Tibial artery (tissue), 4 donors: ENCODE measurements at regions not wholly inside any gene's neighbourhood (a gene's known extent, or its start where the extent isn't known, plus 50 kb on each side); places are given as distances from the start of the nearest gene placed in this dataset.

Experiments used
- DNase-seq, 2 donors: peaks; one replicate each; pipeline ENCODE4 v3.0.0-alpha.2; 2019
- H3K27ac ChIP-seq, 2 donors: fragments of 200-600 bp; sonication (generic) in 1 of 2; 1 replicate in 1 of 2; 2 replicates in 1 of 2; pipeline ENCODE4 v1.5.1; 2018 to 2019; ENCODE audit warnings: mild to moderate bottlenecking in 1 of 2
- H3K27me3 ChIP-seq, 2 donors: fragments of 200-600 bp; sonication (generic) in 1 of 2; one replicate each; pipeline versions ENCODE4 v1.5.1 to v1.6.0; 2016 to 2019
- H3K36me3 ChIP-seq, 3 donors: fragments of 200-600 bp; sonication (generic) in 2 of 3; one replicate each; pipeline ENCODE4 v1.5.1; 2016 to 2019; ENCODE audit warnings: mild to moderate bottlenecking in 2 of 3
- H3K4me1 ChIP-seq, 4 donors: fragments of 200-600 bp; sonication (generic) in 2 of 4; 1 replicate in 3 of 4; 2 replicates in 1 of 4; pipeline ENCODE4 v1.5.1; 2016 to 2019
- H3K4me3 ChIP-seq, 2 donors: fragments of 200-600 bp; sonication (generic) in 1 of 2; 1 replicate in 1 of 2; 2 replicates in 1 of 2; pipeline ENCODE4 v1.5.1; 2018 to 2019; ENCODE audit warnings: mild to moderate bottlenecking in 2 of 2
- H3K9me3 ChIP-seq, 3 donors: fragments of 200-600 bp; sonication (generic) in 1 of 3; one replicate each; pipeline ENCODE4 v1.5.1; 2016 to 2019
- intact Hi-C: fragments of 100-400 bp; cut with DNase I; formaldehyde crosslinking; loops from one replicate; pipeline ENCODE4 v1.15.0; 2023; ENCODE audit warnings: low total_unique reads
- TF ChIP-seq, protein P1 (sequence below), 2 experiments: fragments of 200-600 bp in 1 of 2; fragments of 450-650 bp in 1 of 2; IDR thresholded peaks; one replicate each; pipeline ENCODE4 v1.5.1; 2017 to 2019; ENCODE audit warnings: antibody characterized with exemption in 2 of 2, mild to moderate bottlenecking in 1 of 2, moderate library complexity in 1 of 2

DNA sequence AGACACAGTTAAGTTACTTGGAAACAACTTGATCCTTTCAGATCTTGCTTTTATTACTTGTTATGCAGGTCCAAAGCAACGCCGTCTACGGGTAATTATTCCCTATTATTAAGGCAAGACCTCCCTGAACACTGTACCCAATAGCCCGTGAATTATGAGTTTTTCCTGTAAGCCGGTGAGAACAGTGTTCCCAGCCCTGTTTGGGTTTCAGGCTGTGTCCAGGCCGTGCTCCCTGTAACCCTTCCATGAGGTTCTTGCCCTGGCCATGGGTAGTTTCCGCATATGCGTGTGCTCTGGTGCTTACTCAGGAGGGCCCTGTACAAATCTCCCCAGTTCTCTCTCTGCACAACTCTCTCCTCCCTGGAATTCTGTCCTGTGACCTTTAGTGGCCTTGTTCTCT is 65.6 kb upstream of the CNOT6 start:
- no peak for DNase-seq
- Histone ChIP-seq H3K4me1 (no peaks in the 10 kb centered on the region), H3K27me3 (no peaks in the 10 kb centered on the region), H3K27ac (no peak overlapping the region), H3K9me3 (peaks cover 0 to 7% (median 0%) of the 10 kb centered on the region in 3 donors), H3K4me3 (no peak overlapping the region), H3K36me3 (no peaks in the 10 kb centered on the region)
- TF ChIP-seq, protein P1, sequence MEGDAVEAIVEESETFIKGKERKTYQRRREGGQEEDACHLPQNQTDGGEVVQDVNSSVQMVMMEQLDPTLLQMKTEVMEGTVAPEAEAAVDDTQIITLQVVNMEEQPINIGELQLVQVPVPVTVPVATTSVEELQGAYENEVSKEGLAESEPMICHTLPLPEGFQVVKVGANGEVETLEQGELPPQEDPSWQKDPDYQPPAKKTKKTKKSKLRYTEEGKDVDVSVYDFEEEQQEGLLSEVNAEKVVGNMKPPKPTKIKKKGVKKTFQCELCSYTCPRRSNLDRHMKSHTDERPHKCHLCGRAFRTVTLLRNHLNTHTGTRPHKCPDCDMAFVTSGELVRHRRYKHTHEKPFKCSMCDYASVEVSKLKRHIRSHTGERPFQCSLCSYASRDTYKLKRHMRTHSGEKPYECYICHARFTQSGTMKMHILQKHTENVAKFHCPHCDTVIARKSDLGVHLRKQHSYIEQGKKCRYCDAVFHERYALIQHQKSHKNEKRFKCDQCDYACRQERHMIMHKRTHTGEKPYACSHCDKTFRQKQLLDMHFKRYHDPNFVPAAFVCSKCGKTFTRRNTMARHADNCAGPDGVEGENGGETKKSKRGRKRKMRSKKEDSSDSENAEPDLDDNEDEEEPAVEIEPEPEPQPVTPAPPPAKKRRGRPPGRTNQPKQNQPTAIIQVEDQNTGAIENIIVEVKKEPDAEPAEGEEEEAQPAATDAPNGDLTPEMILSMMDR (IDR thresholded peaks at IDR 0.05): no peak
- intact Hi-C loops: no loop called here

DNA sequence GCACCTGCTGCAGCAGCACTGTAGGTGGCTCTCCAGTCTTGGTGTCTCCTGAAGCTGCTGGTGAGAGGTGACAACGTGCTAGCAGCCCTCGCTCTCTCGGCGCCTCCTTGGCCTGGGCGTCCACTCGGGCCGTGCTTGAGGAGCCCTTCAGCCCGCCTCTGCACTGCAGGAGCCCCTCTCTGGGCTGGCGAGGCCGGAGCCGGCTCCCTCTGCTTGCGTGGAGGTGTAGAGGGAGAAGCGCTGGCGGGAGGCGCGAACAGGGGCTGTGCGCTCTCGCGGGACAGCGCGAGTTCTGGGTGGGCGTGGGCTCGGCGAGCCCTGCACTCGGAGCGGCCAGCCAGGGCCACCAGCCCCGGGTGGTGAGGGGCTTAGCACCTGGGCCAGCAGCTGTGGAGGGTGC is 62.2 kb upstream of the CNOT6 start:
- no peaks in the 10 kb centered on the region for H3K4me1 ChIP-seq
- peaks cover 0 to 7% (median 0%) of the 10 kb centered on the region in 3 donors for H3K9me3 ChIP-seq
- H3K4me3 ChIP-seq: no peak overlapping the region
- no peaks in the 10 kb centered on the region for H3K36me3 ChIP-seq
- intact Hi-C loops: no loop called here
- DNase-seq: no peak
- H3K27me3 ChIP-seq: peaks cover 0 to 10% of the 10 kb centered on the region in 2 donors
- H3K27ac ChIP-seq: no peak overlapping the region
- TF ChIP-seq, protein P1 (IDR thresholded peaks at IDR 0.05): no peak

DNA sequence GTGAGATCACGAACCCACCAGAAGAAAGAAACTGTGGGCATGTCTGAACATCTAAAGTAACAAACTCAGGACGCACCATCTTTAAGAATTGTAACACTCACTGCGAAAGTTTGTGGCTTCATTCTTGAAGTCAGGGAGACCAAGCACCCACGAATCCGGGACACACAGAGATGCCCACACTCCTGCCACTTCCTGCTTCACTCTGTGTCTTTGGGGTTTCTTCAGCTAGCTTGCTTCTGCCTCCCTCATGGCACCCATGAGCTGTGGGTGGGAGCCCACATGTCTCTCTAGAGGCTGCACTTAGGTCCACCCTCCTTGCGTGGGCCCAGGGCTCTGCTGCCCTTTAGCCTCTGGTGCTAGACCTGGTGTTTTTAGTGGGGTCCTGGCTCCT is 61.2 kb upstream of the CNOT6 start:
- intact Hi-C loops: no loop called here
- TF ChIP-seq, protein P1 (IDR thresholded peaks at IDR 0.05): no peak
- no peak for DNase-seq
- H3K27ac ChIP-seq: no peak overlapping the region
- no peak overlapping the region for H3K4me3 ChIP-seq
- H3K27me3 ChIP-seq: peaks cover 0 to 10% of the 10 kb centered on the region in 2 donors
- H3K4me1 ChIP-seq: no peaks in the 10 kb centered on the region
- H3K36me3 ChIP-seq: no peaks in the 10 kb centered on the region
- H3K9me3 ChIP-seq: peaks cover 0 to 7% (median 0%) of the 10 kb centered on the region in 3 donors

DNA sequence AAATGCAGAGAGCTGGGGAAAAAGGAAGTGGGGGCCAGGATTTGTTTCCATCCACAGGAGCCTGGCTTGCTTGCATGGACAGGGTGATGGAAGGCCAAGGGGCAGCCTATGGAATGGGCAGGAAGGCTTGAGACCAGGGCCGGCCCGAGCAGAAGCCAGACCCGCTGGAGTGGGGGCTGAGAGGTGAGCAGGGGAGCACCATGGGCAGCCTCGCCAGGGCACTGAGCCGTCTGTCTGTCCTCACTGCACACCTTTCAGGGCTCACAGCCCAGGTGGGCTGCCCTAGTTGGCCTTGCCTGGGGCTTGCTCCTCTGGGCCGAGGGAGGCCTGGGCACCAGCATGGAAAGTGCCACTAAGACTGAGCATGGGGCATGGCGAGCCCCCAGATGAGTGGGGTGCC is 58.6 kb upstream of the CNOT6 start:
- TF ChIP-seq, protein P1 (IDR thresholded peaks at IDR 0.05): no peak
- no peaks in the 10 kb centered on the region for H3K4me1 ChIP-seq
- no peak overlapping the region for H3K4me3 ChIP-seq
- peaks cover 0 to 19% (median 11%) of the 10 kb centered on the region in 3 donors for H3K9me3 ChIP-seq
- H3K36me3 ChIP-seq: no peaks in the 10 kb centered on the region
- peaks cover 0 to 12% of the 10 kb centered on the region in 2 donors for H3K27me3 ChIP-seq
- DNase-seq: no peak
- no peak overlapping the region for H3K27ac ChIP-seq
- intact Hi-C loops: no loop called here

DNA sequence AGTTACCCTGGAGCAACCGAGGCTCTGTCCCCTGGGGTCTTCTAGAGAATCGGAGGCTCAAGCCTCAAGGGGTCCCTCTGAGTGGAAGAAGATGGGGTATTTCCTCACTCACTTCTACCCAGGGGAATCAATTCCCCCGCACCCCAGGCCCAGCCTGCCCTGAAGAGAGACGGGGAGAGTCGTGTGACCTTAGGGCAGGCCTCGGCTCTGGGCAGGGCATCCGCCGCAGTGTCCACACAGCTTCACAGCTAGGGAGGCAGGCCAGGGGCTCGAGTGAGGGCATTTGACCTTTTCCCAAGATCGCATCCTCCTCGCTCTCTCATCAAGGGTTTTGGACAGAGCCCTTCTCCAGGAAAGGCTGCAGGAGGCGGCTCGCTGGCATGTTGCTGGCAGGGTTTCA is 57.9 kb upstream of the CNOT6 start:
- TF ChIP-seq, protein P1 (IDR thresholded peaks at IDR 0.05): no peak

DNA sequence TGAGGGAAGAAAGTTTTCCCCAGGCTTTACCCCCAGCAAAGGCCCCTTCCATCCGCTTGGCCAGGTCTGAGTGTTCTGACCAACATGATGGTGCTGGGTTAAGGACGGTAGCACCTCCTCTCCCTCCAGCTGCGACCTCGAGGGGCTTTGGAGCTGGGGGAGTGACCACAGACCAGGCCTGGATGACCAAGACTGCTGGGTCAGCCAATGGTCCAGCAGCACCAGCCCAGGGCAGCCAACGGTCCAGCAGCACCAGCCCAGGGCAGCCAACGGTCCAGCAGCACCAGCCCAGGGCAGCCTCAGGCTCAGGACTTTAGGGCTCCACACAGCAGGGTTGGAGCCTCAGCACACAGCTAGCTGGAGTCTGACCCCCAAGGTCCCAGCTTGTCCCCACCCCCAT is 57.2 kb upstream of the CNOT6 start:
- H3K9me3 ChIP-seq: peaks cover 0 to 22% (median 13%) of the 10 kb centered on the region in 3 donors
- H3K36me3 ChIP-seq: no peaks in the 10 kb centered on the region
- H3K27ac ChIP-seq: no peak overlapping the region
- peak in 1 of 2 donors; percentile 52 for DNase-seq
- TF ChIP-seq, protein P1 (IDR thresholded peaks at IDR 0.05): no peak
- H3K4me1 ChIP-seq: no peaks in the 10 kb centered on the region
- intact Hi-C loops: no loop called here
- H3K4me3 ChIP-seq: no peak overlapping the region
- H3K27me3 ChIP-seq: peaks cover 0 to 12% of the 10 kb centered on the region in 2 donors

More for the DNA sequence above, 57.9 kb upstream of the CNOT6 start:
- Histone ChIP-seq H3K4me1 (no peaks in the 10 kb centered on the region), H3K27me3 (peaks cover 0 to 12% of the 10 kb centered on the region in 2 donors), H3K9me3 (peaks cover 0 to 19% (median 11%) of the 10 kb centered on the region in 3 donors), H3K4me3 (no peak overlapping the region), H3K36me3 (no peaks in the 10 kb centered on the region), H3K27ac (no peak overlapping the region)
- no peak for DNase-seq
- intact Hi-C loops: no loop called here
